ENCODE measurements at regions not wholly inside any gene's neighbourhood (a gene's known extent, or its start where the extent isn't known, plus 50 kb on each side); places are given as distances from the start of the nearest gene placed in this dataset.

GRCh38 chr6:6858533-6858982, 249.2 kb upstream of the RREB1 start:
- Histone ChIP-seq H3K18ac (ENCODE audit: insufficient read length, low read depth, low read length) (no peak overlapping the region), H2BK12ac (ENCODE audit: insufficient read length, low read depth, low read length) (no peak overlapping the region), H3K56ac (ENCODE audit: insufficient read length, low read depth, low read length) (no peak overlapping the region), H2AFZ (ENCODE audit: low read length) (no peak overlapping the region), H4K5ac (ENCODE audit: insufficient read length, low read depth, low read length) (no peak overlapping the region), H4K8ac (replicated peaks; ENCODE audit: insufficient read length, low read depth, low read length) (no peak overlapping the region), H3K4me2 (ENCODE audit: insufficient read depth, insufficient read length, low read length) (no peak overlapping the region), H3K23ac (ENCODE audit: insufficient read length, low read depth, low read length) (no peak overlapping the region), H2BK15ac (ENCODE audit: low read depth, low read length) (no peak overlapping the region), H2AK5ac (ENCODE audit: insufficient read length, low read length) (no peak overlapping the region), H3K79me1 (ENCODE audit: insufficient read depth, low read depth, low read length, poor library complexity, severe bottlenecking) (no peaks in the 10 kb centered on the region), H3K4ac (ENCODE audit: low read depth, low read length) (no peak overlapping the region), H3K9ac (ENCODE audit: extremely low read depth, insufficient read length, low read length) (no peak overlapping the region), H2BK20ac (ENCODE audit: low read depth, low read length, poor library complexity, severe bottlenecking) (no peak overlapping the region), H2BK5ac (ENCODE audit: insufficient read length, low read length) (no peak overlapping the region), H3K79me2 (ENCODE audit: insufficient read depth, low read length) (no peaks in the 10 kb centered on the region), H3K27me3 (ENCODE audit: insufficient read depth, low read length) (no peaks in the 10 kb centered on the region), H3K4me1 (ENCODE audit: insufficient read depth, low read length) (peaks cover 6% of the 10 kb centered on the region; the same call in 1 of the 2 replicates), H2BK120ac (ENCODE audit: low read depth, low read length, poor library complexity, severe bottlenecking) (no peak overlapping the region), H3T11ph (ENCODE audit: low read length) (no peak overlapping the region), H4K20me1 (ENCODE audit: control insufficient read depth, insufficient read depth, insufficient read length) (no peaks in the 10 kb centered on the region), H3K23me2 (ENCODE audit: insufficient read length, low read depth, low read length, poor library complexity, severe bottlenecking) (no peaks in the 10 kb centered on the region), H4K91ac (ENCODE audit: insufficient read length, low read depth, low read length) (no peak overlapping the region), H3K27ac (ENCODE audit: insufficient read length, low read depth, low read length) (no peak overlapping the region), H3K14ac (ENCODE audit: insufficient read depth, low read length) (no peak overlapping the region), H3K9me3 (ENCODE audit: control insufficient read depth, low read depth, low read length) (no peaks in the 10 kb centered on the region)
- no peaks in the 10 kb centered on the region for H3K36me3 Mint-ChIP-seq (ENCODE audit: insufficient read depth in 1 of 3, low read depth in 3 of 3)
- WGBS (ENCODE audit: extremely low coverage, insufficient read length, low lambda C conversion rate) = no CpG with 5 or more reads among the region's 12 CpGs
- peaks cover 5% of the 10 kb centered on the region for H3K27me3 Mint-ChIP-seq (ENCODE audit: low read depth)
- no peak overlapping the region for H3K4me3 Mint-ChIP-seq
- peaks cover 21 to 27% of the 10 kb centered on the region in 2 experiments for H3K4me1 Mint-ChIP-seq
- no peaks in the 10 kb centered on the region; a peak in 1 of 5 replicates for H3K9me3 Mint-ChIP-seq
- H3K27ac Mint-ChIP-seq = no peak overlapping the region
- no peak for DNase-seq
- TF ChIP-seq, protein P1, sequence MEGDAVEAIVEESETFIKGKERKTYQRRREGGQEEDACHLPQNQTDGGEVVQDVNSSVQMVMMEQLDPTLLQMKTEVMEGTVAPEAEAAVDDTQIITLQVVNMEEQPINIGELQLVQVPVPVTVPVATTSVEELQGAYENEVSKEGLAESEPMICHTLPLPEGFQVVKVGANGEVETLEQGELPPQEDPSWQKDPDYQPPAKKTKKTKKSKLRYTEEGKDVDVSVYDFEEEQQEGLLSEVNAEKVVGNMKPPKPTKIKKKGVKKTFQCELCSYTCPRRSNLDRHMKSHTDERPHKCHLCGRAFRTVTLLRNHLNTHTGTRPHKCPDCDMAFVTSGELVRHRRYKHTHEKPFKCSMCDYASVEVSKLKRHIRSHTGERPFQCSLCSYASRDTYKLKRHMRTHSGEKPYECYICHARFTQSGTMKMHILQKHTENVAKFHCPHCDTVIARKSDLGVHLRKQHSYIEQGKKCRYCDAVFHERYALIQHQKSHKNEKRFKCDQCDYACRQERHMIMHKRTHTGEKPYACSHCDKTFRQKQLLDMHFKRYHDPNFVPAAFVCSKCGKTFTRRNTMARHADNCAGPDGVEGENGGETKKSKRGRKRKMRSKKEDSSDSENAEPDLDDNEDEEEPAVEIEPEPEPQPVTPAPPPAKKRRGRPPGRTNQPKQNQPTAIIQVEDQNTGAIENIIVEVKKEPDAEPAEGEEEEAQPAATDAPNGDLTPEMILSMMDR (conservative IDR thresholded peaks at IDR 0.05) = no peak
